B cell (primary cell): ENCODE measurements at regions not wholly inside any gene's neighbourhood (a gene's known extent, or its start where the extent isn't known, plus 50 kb on each side); places are given as distances from the start of the nearest gene placed in this dataset.

Source experiments
- ATAC-seq: fragments of 200-7000 bp; cut with Tn5 transposase; one replicate; pipeline ENCODE4 v1.10.0; 2021; ENCODE audit warnings: low read depth, mild to moderate bottlenecking, moderate number of reproducible peaks, moderate library complexity
- CTCF ChIA-PET: fragments of 350-600 bp; sonication (Branson Sonifier 250); formaldehyde crosslinking; loops from one replicate; lab custom pipeline; 2021; ENCODE audit warnings: antibody characterized with exemption, inconsistent platforms; lab: Charles Lee
- POLR2A ChIA-PET: fragments of 350-600 bp; sonication (Branson Sonifier 250); formaldehyde crosslinking; loops from one replicate; lab custom pipeline; 2021; ENCODE audit warnings: antibody characterized with exemption; lab: Charles Lee
- DNase-seq: peaks from one replicate; pipeline ENCODE4 v3.0.0; 2013
- H2AFZ ChIP-seq: 2 replicates; pipeline ENCODE4 v1.6.1; 2012; ENCODE audit warnings: mild to moderate bottlenecking, low read depth, low read length; ENCODE audit not compliant: insufficient read depth, poor library complexity, severe bottlenecking
- H3K27ac ChIP-seq, 2 donors: 1 replicate in 1 of 2; 2 replicates in 1 of 2; pipeline ENCODE4 v1.5.1; 2012 to 2013; ENCODE audit warnings: low read length in 2 of 2, mild to moderate bottlenecking in 2 of 2, moderate library complexity in 1 of 2
- H3K27me3 ChIP-seq, 4 experiments: fragments of 200-600 bp in 1 of 4; sonication (generic) in 1 of 4; replicated peaks in 1 of 4; 1 replicate in 2 of 4; 2 replicates in 2 of 4; pipeline versions ENCODE4 v1.6.1 to v1.7.0; 2013 to 2016; ENCODE audit warnings: low read length in 3 of 4, mild to moderate bottlenecking in 2 of 4, mixed read lengths in 1 of 4, moderate library complexity in 1 of 4; ENCODE audit not compliant: insufficient read depth in 4 of 4, control insufficient read depth in 3 of 4; ENCODE audit errors: control extremely low read depth in 1 of 4
- H3K36me3 ChIP-seq, 2 experiments: replicated peaks in 1 of 2; 1 replicate in 1 of 2; 2 replicates in 1 of 2; pipeline versions ENCODE4 v1.6.1 to v1.7.1; 2013; ENCODE audit warnings: low read length in 1 of 2; ENCODE audit not compliant: insufficient read depth in 2 of 2, control insufficient read depth in 1 of 2; ENCODE audit errors: control extremely low read depth in 1 of 2, extremely low read depth in 1 of 2
- H3K4me1 ChIP-seq, 2 donors: fragments of 200-600 bp in 1 of 2; sonication (generic) in 1 of 2; 1 replicate in 1 of 2; 2 replicates in 1 of 2; pipeline versions ENCODE4 v1.5.1 to v1.6.1; 2013 to 2017; ENCODE audit warnings: low read length in 2 of 2; ENCODE audit not compliant: control insufficient read depth in 2 of 2, insufficient read depth in 2 of 2
- H3K4me2 ChIP-seq: replicated peaks from 2 replicates; pipeline ENCODE3; 2012; ENCODE audit warnings: mild to moderate bottlenecking, low read depth, low read length; ENCODE audit not compliant: poor library complexity, severe bottlenecking
- H3K4me3 ChIP-seq, 5 experiments: fragments of 200-600 bp in 1 of 5; sonication (generic) in 1 of 5; 1 replicate in 3 of 5; 2 replicates in 2 of 5; pipeline versions ENCODE4 v1.5.1 to v1.7.0; 2011 to 2016; ENCODE audit warnings: low read length in 4 of 5, mild to moderate bottlenecking in 4 of 5, low read depth in 2 of 5, control low read depth in 1 of 5, moderate library complexity in 1 of 5; ENCODE audit not compliant: insufficient read depth in 1 of 5; ENCODE audit errors: control extremely low read depth in 1 of 5, extremely low read depth in 1 of 5
- H3K79me2 ChIP-seq: fragments of 200-600 bp; sonication (generic); one replicate; pipeline ENCODE4 v1.6.0; 2016; ENCODE audit warnings: low read length; ENCODE audit not compliant: control insufficient read depth, insufficient read depth
- H3K9ac ChIP-seq: fragments of 200-600 bp; sonication (generic); 2 replicates; pipeline ENCODE4 v1.6.1; 2017; ENCODE audit warnings: mild to moderate bottlenecking, low read length, moderate library complexity
- H3K9me3 ChIP-seq, 3 donors: one replicate each; pipeline versions ENCODE4 v1.6.1 to v1.7.1; 2013; ENCODE audit warnings: low read length in 2 of 3; ENCODE audit not compliant: control insufficient read depth in 2 of 3, insufficient read depth in 1 of 3; ENCODE audit errors: control extremely low read depth in 1 of 3
- H4K20me1 ChIP-seq: 2 replicates; pipeline ENCODE4 v1.6.0; 2012; ENCODE audit warnings: mild to moderate bottlenecking, low read length; ENCODE audit not compliant: insufficient read depth, control insufficient read depth, poor library complexity, severe bottlenecking
- H3K27ac Mint-ChIP-seq: one replicate; pipeline ENCODE4 v1.8.0; 2021; ENCODE audit warnings: mixed read lengths
- H3K27me3 Mint-ChIP-seq: one replicate; pipeline ENCODE4 v1.8.0; 2021; ENCODE audit warnings: mixed read lengths
- H3K4me1 Mint-ChIP-seq: one replicate; pipeline ENCODE4 v1.8.0; 2021; ENCODE audit warnings: mixed read lengths
- H3K4me3 Mint-ChIP-seq: one replicate; pipeline ENCODE4 v1.8.0; 2021; ENCODE audit warnings: mixed read lengths
- H3K9me3 Mint-ChIP-seq: one replicate; pipeline ENCODE4 v1.8.0; 2022; ENCODE audit warnings: mixed read lengths; ENCODE audit not compliant: insufficient read depth
- EZH2 ChIP-seq: IDR thresholded peaks from 2 replicates; pipeline ENCODE4 v1.6.1; 2012; ENCODE audit warnings: borderline replicate concordance, low read depth, mild to moderate bottlenecking, moderate library complexity, low read length; ENCODE audit not compliant: insufficient read depth, poor library complexity, severe bottlenecking
- WGBS: methylation state at CpG from one replicate; pipeline ENCODE4 v1.1.5; 2013; ENCODE audit warnings: missing lambda C conversion rate; ENCODE audit not compliant: insufficient coverage; 5-methylcytosine and 5-hydroxymethylcytosine counted together
- intact Hi-C: fragments of 100-400 bp; cut with micrococcal nuclease; formaldehyde crosslinking; loops from one replicate; pipeline ENCODE4 v1.10.0; 2022
- TF ChIP-seq, protein P1 (sequence below): fragments of 200-600 bp; IDR thresholded peaks from one replicate; pipeline ENCODE4 v1.8.0; 2022; ENCODE audit warnings: antibody characterized with exemption, mild to moderate bottlenecking

DNA sequence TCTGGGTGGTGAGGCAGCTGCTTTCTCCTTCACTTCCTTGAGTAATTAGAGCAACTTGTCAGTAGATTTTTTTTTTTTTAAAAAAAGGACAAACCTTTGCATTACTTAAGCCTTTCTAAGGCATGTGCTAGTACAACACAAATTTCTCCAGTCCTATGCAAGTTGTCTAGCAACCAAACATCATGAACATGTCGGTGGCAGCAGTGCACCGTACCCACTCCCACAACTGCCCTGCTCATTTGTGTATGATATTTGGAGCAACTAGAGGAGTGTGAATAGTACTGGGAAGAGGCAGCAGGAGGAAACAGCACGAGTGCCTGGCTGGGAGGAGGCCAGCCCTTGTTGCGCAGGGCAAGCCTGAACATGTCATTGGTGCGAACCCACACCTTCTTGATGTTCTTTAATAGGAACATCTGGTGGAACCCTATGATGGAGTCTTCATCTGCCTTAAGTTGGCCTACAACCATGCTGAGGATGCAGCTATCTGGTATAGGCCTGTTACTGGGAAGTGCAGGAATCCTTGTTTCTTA lies 238.3 kb downstream of the TDRD15 start:
- POLR2A ChIA-PET = no interaction called here
- H3K36me3 ChIP-seq = no peaks in the 10 kb centered on the region
- Mint-ChIP-seq H3K4me3 (no peak overlapping the region), H3K9me3 (no peaks in the 10 kb centered on the region), H3K4me1 (no peaks in the 10 kb centered on the region), H3K27ac (no peak overlapping the region), H3K27me3 (no peaks in the 10 kb centered on the region)
- H3K4me1 ChIP-seq = no peaks in the 10 kb centered on the region
- ATAC-seq = no peak
- no peak overlapping the region for H3K27ac ChIP-seq
- WGBS = 82% methylated on average over 3 of the region's 5 CpGs
- TF ChIP-seq EZH2 = no peak
- TF ChIP-seq, protein P1, sequence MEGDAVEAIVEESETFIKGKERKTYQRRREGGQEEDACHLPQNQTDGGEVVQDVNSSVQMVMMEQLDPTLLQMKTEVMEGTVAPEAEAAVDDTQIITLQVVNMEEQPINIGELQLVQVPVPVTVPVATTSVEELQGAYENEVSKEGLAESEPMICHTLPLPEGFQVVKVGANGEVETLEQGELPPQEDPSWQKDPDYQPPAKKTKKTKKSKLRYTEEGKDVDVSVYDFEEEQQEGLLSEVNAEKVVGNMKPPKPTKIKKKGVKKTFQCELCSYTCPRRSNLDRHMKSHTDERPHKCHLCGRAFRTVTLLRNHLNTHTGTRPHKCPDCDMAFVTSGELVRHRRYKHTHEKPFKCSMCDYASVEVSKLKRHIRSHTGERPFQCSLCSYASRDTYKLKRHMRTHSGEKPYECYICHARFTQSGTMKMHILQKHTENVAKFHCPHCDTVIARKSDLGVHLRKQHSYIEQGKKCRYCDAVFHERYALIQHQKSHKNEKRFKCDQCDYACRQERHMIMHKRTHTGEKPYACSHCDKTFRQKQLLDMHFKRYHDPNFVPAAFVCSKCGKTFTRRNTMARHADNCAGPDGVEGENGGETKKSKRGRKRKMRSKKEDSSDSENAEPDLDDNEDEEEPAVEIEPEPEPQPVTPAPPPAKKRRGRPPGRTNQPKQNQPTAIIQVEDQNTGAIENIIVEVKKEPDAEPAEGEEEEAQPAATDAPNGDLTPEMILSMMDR = no peak
- H3K4me3 ChIP-seq = no peak overlapping the region
- no peak overlapping the region for H3K9ac ChIP-seq
- no peaks in the 10 kb centered on the region for H3K9me3 ChIP-seq
- no peak overlapping the region for H2AFZ ChIP-seq
- no peaks in the 10 kb centered on the region for H4K20me1 ChIP-seq
- DNase-seq = no peak
- intact Hi-C loops = no loop called here
- H3K4me2 ChIP-seq = no peak overlapping the region
- CTCF ChIA-PET = no interaction called here
- no peaks in the 10 kb centered on the region for H3K79me2 ChIP-seq
- H3K27me3 ChIP-seq = no peaks in the 10 kb centered on the region

DNA sequence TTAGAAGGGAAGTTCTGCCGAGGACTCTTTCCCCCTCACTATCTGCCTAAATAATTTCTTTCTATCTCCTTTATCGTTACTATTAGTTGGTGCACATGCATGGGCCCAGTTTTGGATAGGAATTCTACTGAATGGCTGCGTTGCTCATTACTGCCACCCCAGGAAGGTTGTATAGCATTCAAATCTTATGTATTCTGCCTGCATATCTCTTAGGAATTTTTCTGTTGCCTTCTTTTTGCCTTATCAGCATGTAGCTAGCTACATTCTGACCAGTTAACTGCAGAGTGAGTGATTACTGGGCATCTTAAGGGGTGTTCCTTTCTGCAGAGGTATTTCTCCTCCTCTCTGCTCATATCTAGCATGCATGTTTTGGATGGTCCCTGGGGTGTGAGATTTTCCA lies 239.6 kb downstream of the TDRD15 start:
- no peaks in the 10 kb centered on the region for H3K4me1 Mint-ChIP-seq
- H3K9me3 ChIP-seq = no peaks in the 10 kb centered on the region
- 80% methylated on average over 1 of the region's 3 CpGs for WGBS
- TF ChIP-seq, protein P1 = no peak
- no peak for TF ChIP-seq EZH2
- no peaks in the 10 kb centered on the region for H4K20me1 ChIP-seq
- ChIA-PET POLR2A (no interaction called here), CTCF (no interaction called here)
- H3K27me3 ChIP-seq = no peaks in the 10 kb centered on the region
- intact Hi-C loops = no loop called here
- no peaks in the 10 kb centered on the region for H3K79me2 ChIP-seq
- DNase-seq (no peak), ATAC-seq (no peak)
- H3K4me1 ChIP-seq = no peaks in the 10 kb centered on the region
- no peak overlapping the region for H3K4me3 Mint-ChIP-seq
- H3K4me3 ChIP-seq = no peak overlapping the region
- no peak overlapping the region for H3K9ac ChIP-seq
- H3K4me2 ChIP-seq = no peak overlapping the region
- H2AFZ ChIP-seq = no peak overlapping the region
- H3K27ac ChIP-seq = no peak overlapping the region
- H3K9me3 Mint-ChIP-seq = no peaks in the 10 kb centered on the region
- no peaks in the 10 kb centered on the region for H3K27me3 Mint-ChIP-seq
- H3K27ac Mint-ChIP-seq = no peak overlapping the region
- H3K36me3 ChIP-seq = no peaks in the 10 kb centered on the region
